RPMI8226 (cell line): ENCODE measurements at regions not wholly inside any gene's neighbourhood (a gene's known extent, or its start where the extent isn't known, plus 50 kb on each side); places are given as distances from the start of the nearest gene placed in this dataset.
"Not testable (repeated sequence)": the region's sequence is repeated elsewhere in the genome, so short reads cannot be mapped to it uniquely, and the experiment has no call there.

Source experiments
- DNase-seq: peaks from one replicate; pipeline ENCODE4 v3.0.0-alpha.2; 2015

- no peak for DNase-seq
These were observed 147.3 kb upstream of the ZNF385D start for GRCh38 chr3:21898316-21898715.

- no peak for DNase-seq
These were observed 150.5 kb upstream of the ZNF385D start for GRCh38 chr3:21901484-21901883.

GRCh38 chr3:21902956-21903355 lies 151.9 kb upstream of the ZNF385D start:
- DNase-seq: no peak

GRCh38 chr3:21909096-21909495 lies 158.1 kb upstream of the ZNF385D start:
- no peak for DNase-seq

- no peak for DNase-seq
These were observed 161.7 kb upstream of the ZNF385D start for GRCh38 chr3:21912711-21913110.

DNA sequence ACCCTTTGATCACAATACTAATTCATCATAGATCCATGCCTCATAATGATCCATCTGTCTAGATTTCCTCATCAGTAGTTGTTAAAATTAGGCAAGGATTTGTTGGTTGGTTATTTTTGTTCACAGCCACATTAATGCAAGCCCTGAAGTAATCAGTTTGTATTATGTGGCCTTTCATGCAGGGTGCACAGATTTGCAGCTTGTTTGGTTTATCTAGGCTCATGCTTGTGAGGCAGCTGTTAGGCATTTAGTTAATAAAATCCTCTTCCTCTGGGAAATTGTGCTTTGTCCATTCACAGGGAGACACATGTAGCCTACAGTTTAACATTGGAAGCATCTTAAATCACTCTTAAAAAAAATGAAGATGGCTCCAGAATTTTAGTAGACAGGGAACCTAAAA lies 162.8 kb upstream of the ZNF385D start:
- DNase-seq: no peak

DNA sequence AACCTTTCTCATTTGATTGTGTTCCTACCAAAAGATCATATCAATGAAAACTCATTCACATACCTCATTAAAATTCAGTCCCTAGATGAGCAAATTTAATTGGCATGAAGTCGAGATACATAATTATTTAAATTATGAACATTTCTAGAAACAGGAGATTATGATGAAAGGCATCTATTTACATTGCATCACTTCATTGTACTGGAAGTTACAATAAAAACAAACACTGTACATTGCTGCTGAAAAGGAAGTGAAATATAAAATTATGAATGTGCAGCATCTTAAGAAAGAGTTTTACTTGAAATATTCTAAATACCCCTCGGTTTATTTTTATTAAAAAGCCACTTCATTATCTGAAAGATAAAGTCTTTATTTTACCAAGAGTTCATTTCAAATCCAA lies 163.4 kb upstream of the ZNF385D start:
- DNase-seq: no peak

DNA sequence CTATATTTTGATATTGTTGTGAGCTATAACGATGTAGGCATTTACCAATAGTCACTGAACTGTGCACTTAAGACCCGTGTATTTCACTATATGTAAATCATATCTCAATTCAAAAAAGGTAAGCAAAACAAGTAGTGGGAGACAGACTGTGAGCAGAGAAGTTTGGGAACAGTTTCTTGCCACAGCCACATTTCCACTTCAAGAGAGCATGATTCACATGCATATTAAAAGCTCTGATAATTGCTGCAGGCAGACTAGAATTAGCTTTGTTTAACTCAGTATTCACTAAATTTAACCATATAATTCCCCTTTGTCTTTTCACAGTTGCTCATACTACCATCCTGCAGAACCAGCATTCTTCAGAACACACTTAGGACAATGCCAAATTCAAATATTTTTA lies 168.4 kb upstream of the ZNF385D start:
- no peak for DNase-seq

DNA sequence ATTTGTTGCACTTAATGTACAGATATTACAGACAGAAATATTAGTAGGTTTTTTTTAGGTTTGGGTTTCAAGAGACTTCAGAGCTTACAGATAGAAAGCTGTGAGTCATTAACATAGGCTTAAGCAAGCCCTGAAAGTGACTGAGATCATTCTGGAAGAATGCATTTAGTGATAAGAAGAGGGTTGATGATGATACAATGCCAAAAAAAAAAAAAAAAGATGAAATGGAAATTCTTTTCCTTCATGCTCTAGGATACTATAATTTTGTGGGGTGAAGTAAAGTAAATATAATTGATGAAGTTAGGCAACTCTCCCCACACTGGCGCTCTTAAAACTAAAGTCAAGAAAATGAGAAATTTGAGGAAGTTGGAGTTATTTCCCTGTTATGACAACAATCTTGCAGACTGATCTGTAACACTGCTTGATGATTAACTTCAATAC lies 169.4 kb upstream of the ZNF385D start:
- DNase-seq: no peak

DNA sequence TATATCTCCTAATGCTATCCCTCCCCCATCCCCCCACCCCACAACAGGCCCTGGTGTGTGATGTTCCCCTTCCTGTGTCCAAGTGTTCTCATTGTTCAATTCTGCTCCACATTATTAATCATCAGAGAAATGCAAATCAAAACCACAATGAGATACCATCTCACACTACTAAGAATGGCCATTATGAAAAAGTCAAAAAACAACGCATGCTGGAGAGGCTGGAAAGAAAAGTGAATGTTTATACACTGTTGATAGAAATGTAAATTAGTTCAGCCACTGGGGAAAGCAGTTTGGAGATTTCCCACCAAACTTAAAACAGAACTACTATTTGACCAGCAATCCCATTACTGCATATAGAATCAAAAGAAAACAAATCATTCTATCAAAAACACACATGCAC lies 172.1 kb upstream of the ZNF385D start:
- DNase-seq: not testable (repeated sequence)

- DNase-seq: no peak
These were observed 176.3 kb upstream of the ZNF385D start for GRCh38 chr3:21927261-21927660.

GRCh38 chr3:21934591-21934990 lies 183.6 kb upstream of the ZNF385D start:
- no peak for DNase-seq

DNA sequence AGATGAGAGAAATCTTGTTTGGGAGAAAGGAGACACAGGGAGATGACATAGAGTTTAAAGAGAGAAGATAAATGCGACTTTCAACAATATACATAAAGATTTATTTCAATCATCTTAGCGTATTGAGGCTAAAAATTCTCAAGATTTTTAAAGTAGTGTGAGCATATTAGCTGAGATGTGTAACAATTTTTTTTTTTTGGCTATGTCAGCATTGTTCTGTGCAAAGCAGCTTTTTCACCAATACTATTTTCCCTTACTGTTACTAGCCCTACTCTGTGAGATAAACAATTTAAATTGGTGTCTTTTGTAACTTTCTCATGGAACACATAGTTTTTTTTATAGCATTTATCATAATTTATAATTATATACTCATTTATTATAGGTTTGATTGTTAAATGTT lies 185.2 kb upstream of the ZNF385D start:
- DNase-seq: no peak

DNA sequence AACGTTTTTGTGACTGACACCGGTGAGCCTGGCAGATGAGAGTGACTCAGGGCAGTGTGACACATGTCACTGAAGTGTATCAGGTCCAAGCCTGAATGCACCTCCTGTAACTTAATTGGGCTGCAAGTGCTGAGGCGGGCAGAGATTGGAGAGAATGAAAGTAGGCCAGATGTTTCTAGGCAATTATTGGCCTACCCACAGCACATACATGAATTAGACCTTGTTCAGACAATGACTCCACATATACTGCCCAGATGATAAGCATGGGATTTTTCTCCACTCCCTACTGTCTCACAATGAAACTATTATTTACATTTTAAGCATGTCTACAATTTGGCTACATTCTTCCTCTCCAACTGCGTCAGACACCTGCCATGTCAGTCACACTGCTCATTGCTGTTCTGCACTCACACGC lies 187.3 kb upstream of the ZNF385D start:
- DNase-seq: no peak

DNA sequence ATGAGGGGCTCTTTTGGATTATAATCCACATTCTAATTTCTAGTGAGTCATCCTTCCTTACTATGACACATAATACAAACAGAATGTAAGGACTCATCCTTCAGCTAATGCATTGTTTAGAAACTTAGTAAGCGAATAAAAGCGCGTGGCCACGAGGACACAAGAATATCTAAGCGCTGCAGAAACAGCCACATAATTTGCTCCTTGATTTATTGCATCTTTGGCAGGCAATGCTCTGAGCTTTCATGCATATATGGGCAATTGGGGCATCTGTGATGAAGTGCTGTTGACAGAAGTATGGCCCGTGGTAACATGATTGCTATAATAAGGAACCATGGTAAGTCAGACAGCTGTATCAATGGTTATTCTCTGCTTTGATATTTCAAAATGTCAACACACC lies 191.3 kb upstream of the ZNF385D start:
- DNase-seq: no peak

DNA sequence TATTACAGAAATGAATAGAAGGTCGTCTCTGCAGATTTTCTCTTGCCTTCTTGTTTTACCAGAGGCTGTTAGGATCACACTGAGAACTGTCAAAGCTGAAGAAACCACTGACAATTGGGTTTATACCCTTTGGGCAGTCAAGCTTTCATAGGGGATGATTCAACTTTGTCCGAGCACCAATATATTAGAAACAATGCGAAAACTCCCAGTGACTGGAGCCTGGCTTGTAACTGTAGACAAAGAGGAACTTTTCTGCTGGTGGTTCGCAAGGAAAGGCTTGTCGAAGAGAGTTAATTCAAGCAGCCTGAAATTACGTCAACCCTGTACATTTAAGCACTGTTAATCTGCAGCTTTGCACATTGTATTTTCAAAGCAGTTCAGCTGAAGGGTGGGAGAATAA lies 193.2 kb upstream of the ZNF385D start:
- no peak for DNase-seq

GRCh38 chr3:21952856-21953255 lies 201.8 kb upstream of the ZNF385D start:
- DNase-seq: no peak

GRCh38 chr3:21954709-21955108 lies 203.7 kb upstream of the ZNF385D start:
- no peak for DNase-seq

GRCh38 chr3:21955406-21955805 lies 204.4 kb upstream of the ZNF385D start:
- no peak for DNase-seq

GRCh38 chr3:21960033-21960432 lies 209.0 kb upstream of the ZNF385D start:
- DNase-seq: no peak

- no peak for DNase-seq
These were observed 211.4 kb upstream of the ZNF385D start for GRCh38 chr3:21962456-21962855.

DNA sequence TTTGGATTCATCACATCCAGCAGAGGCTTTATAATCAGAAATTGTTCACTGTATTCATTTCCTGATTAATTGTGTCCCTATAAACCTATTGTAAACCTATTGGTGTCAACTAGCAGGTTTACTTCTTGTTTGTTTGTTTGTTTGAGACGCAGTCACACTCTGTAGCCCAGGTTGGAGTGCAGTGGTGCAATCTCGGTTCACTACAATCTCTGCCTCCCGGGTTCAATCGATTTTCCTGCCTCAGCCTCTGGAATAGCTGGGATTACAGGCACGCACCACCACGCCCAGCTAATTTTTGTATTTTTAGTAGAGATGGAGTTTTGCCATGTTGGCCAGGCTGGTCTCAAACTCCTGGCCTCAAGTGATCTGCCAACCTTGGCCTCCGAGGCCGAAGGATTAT lies 215.4 kb upstream of the ZNF385D start:
- DNase-seq: not testable (repeated sequence)

- no peak for DNase-seq
These were observed 228.7 kb upstream of the ZNF385D start for GRCh38 chr3:21979706-21980105.

GRCh38 chr3:21989341-21990042 lies 238.5 kb upstream of the ZNF385D start:
- DNase-seq: no peak

- DNase-seq: no peak
These were observed 240.1 kb upstream of the ZNF385D start for GRCh38 chr3:21991061-21991460.
